Thoracic aorta (tissue), 2 donors: ENCODE measurements at regions not wholly inside any gene's neighbourhood (a gene's known extent, or its start where the extent isn't known, plus 50 kb on each side); places are given as distances from the start of the nearest gene placed in this dataset.

Source experiments
- ATAC-seq: fragments of 150-250 bp; one replicate; pipeline ENCODE4 v1.8.0; 2017; ENCODE audit warnings: low read depth; ENCODE audit not compliant: insufficient number of reproducible peaks, low FRiP score
- DNase-seq: peaks from one replicate; pipeline ENCODE4 v3.0.0-alpha.2; 2020; ENCODE audit warnings: low spot score
- H3K27ac ChIP-seq, 2 donors: fragments of 200-600 bp; sonication (generic); 1 replicate in 1 of 2; 2 replicates in 1 of 2; pipeline ENCODE4 v1.5.1; 2016; ENCODE audit warnings: mild to moderate bottlenecking in 2 of 2, moderate library complexity in 2 of 2
- H3K27me3 ChIP-seq: fragments of 200-600 bp; sonication (generic); replicated peaks from 2 replicates; pipeline ENCODE4 v1.6.0; 2016; ENCODE audit warnings: mild to moderate bottlenecking; ENCODE audit not compliant: insufficient read depth
- H3K36me3 ChIP-seq: fragments of 200-600 bp; sonication (generic); one replicate; pipeline ENCODE4 v1.5.1; 2016
- H3K4me1 ChIP-seq, 2 donors: fragments of 200-600 bp; sonication (generic); 1 replicate in 1 of 2; 2 replicates in 1 of 2; pipeline versions ENCODE4 v1.5.1 to v1.6.0; 2016; ENCODE audit warnings: low read depth in 2 of 2, mild to moderate bottlenecking in 1 of 2; ENCODE audit not compliant: control insufficient read depth in 1 of 2
- H3K4me3 ChIP-seq: fragments of 200-600 bp; sonication (generic); 2 replicates; pipeline ENCODE4 v1.5.1; 2016; ENCODE audit warnings: mild to moderate bottlenecking
- H3K9me3 ChIP-seq: fragments of 200-600 bp; sonication (generic); 2 replicates; pipeline ENCODE4 v1.5.1; 2016
- CTCF ChIP-seq: fragments of 200-600 bp; sonication (generic); IDR thresholded peaks from one replicate; pipeline ENCODE4 v1.5.1; 2019; ENCODE audit warnings: antibody characterized with exemption

- TF ChIP-seq CTCF, result no peak
- Histone ChIP-seq H3K36me3 (no peaks in the 10 kb centered on the region), H3K27ac (no peak overlapping the region), H3K4me1 (no peaks in the 10 kb centered on the region), H3K27me3 (no peaks in the 10 kb centered on the region), H3K4me3 (no peak overlapping the region), H3K9me3 (no peaks in the 10 kb centered on the region)
- ATAC-seq (no peak), DNase-seq (no peak)
These were observed 258.7 kb downstream of the CDCA7 start for GRCh38 chr2:173613386-173613785.

GRCh38 chr2:173614265-173614930, 259.7 kb downstream of the CDCA7 start:
- Histone ChIP-seq H3K27me3 (no peaks in the 10 kb centered on the region), H3K27ac (no peak overlapping the region), H3K9me3 (no peaks in the 10 kb centered on the region), H3K36me3 (no peaks in the 10 kb centered on the region), H3K4me1 (no peaks in the 10 kb centered on the region), H3K4me3 (no peak overlapping the region)
- TF ChIP-seq CTCF, result no peak
- ATAC-seq (no peak), DNase-seq (no peak)

- H3K27ac ChIP-seq, result no peak overlapping the region
- H3K4me1 ChIP-seq, result no peaks in the 10 kb centered on the region
- H3K4me3 ChIP-seq, result no peak overlapping the region
- H3K27me3 ChIP-seq, result no peaks in the 10 kb centered on the region
- no peaks in the 10 kb centered on the region for H3K9me3 ChIP-seq
- no peak for TF ChIP-seq CTCF
- ATAC-seq (no peak), DNase-seq (no peak)
- H3K36me3 ChIP-seq, result no peaks in the 10 kb centered on the region
These were observed 269.0 kb downstream of the CDCA7 start for GRCh38 chr2:173623438-173624319.

- no peaks in the 10 kb centered on the region for H3K4me1 ChIP-seq
- no peak for DNase-seq
- no peak overlapping the region for H3K4me3 ChIP-seq
- no peaks in the 10 kb centered on the region for H3K36me3 ChIP-seq
- H3K9me3 ChIP-seq, result no peaks in the 10 kb centered on the region
- no peak overlapping the region for H3K27ac ChIP-seq
- H3K27me3 ChIP-seq, result no peaks in the 10 kb centered on the region
- no peak for TF ChIP-seq CTCF
- no peak for ATAC-seq
These were observed 270.6 kb downstream of the CDCA7 start for GRCh38 chr2:173625315-173625714.

- ATAC-seq, result no peak
- H3K9me3 ChIP-seq, result no peaks in the 10 kb centered on the region
- no peak for DNase-seq
These were observed 274.4 kb downstream of the CDCA7 start for GRCh38 chr2:173629076-173629475.

More at GRCh38 chr2:173629076-173629475, 274.4 kb downstream of the CDCA7 start:
- Histone ChIP-seq H3K36me3 (no peaks in the 10 kb centered on the region), H3K27ac (no peak overlapping the region), H3K4me3 (no peak overlapping the region), H3K4me1 (no peaks in the 10 kb centered on the region), H3K27me3 (no peaks in the 10 kb centered on the region)
- no peak for TF ChIP-seq CTCF
